HEK293 (cell line): ENCODE measurements at regions not wholly inside any gene's neighbourhood (a gene's known extent, or its start where the extent isn't known, plus 50 kb on each side); places are given as distances from the start of the nearest gene placed in this dataset.

ENCODE experiments used
- GFI1B ChIP-seq: fragments of 450-650 bp; formaldehyde crosslinking; IDR thresholded peaks from 2 replicates; pipeline ENCODE4 v1.5.1; 2016; ENCODE audit warnings: missing biosample characterization, missing genetic modification characterization
- IKZF3 ChIP-seq: fragments of 450-650 bp; IDR thresholded peaks from 2 replicates; pipeline ENCODE4 v1.5.0; 2018; ENCODE audit warnings: missing biosample characterization, mild to moderate bottlenecking, missing genetic modification characterization, moderate library complexity
- ZNF221 ChIP-seq: fragments of 450-650 bp; formaldehyde crosslinking; IDR thresholded peaks from 2 replicates; pipeline ENCODE4 v1.5.1; 2017; ENCODE audit warnings: missing biosample characterization, missing genetic modification characterization, borderline replicate concordance
- ZNF302 ChIP-seq: fragments of 450-650 bp; formaldehyde crosslinking; IDR thresholded peaks from 2 replicates; pipeline ENCODE4 v1.5.1; 2016; ENCODE audit warnings: missing biosample characterization, missing genetic modification characterization, low read depth
- ZNF354C ChIP-seq: fragments of 450-650 bp; formaldehyde crosslinking; IDR thresholded peaks from 2 replicates; pipeline ENCODE4 v1.5.1; 2016; ENCODE audit warnings: missing biosample characterization, missing genetic modification characterization, low read depth, borderline replicate concordance
- ZNF426 ChIP-seq: fragments of 450-650 bp; formaldehyde crosslinking; IDR thresholded peaks from 2 replicates; pipeline ENCODE4 v1.5.1; 2017; ENCODE audit warnings: missing biosample characterization, missing genetic modification characterization, mild to moderate bottlenecking, inconsistent platforms, moderate library complexity
- ZNF837 ChIP-seq: fragments of 450-650 bp; formaldehyde crosslinking; IDR thresholded peaks from 2 replicates; pipeline ENCODE4 v1.5.1; 2016; ENCODE audit warnings: missing biosample characterization, missing genetic modification characterization
- TF ChIP-seq, protein P1 (sequence below): fragments of 450-650 bp; formaldehyde crosslinking; IDR thresholded peaks from 2 replicates; pipeline ENCODE4 v1.5.1; 2016; ENCODE audit warnings: missing biosample characterization, missing genetic modification characterization
- TF ChIP-seq, protein P2 (sequence below): fragments of 450-650 bp; formaldehyde crosslinking; IDR thresholded peaks from 2 replicates; pipeline ENCODE4 v1.5.1; 2016; ENCODE audit warnings: missing biosample characterization, missing genetic modification characterization
- TF ChIP-seq, protein P3 (sequence below): fragments of 450-650 bp; formaldehyde crosslinking; IDR thresholded peaks from 2 replicates; pipeline ENCODE4 v1.5.1; 2016; ENCODE audit warnings: missing biosample characterization, missing genetic modification characterization
- TF ChIP-seq, protein P4 (sequence below): fragments of 450-650 bp; IDR thresholded peaks from 2 replicates; pipeline ENCODE4 v1.5.1; 2018; ENCODE audit warnings: missing biosample characterization, missing genetic modification characterization

DNA sequence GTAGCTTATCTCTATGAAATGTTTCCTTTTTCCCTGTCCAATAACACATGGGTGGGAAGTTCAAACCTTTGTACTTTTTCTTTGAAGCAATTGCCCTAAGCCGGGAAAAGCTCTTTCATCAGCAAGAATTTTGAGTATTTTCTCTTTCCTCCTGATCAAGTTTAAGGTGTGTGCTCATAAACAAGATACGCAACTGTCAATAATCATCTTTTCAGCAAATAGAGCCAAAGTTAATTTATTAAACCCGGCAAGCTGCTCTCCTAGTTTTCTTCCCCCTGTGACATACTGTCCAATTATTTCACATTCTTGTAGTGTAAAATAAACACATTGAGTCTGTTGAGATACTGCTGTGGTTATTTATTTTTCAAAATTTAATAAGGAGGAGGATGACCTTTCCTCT lies 194.4 kb downstream of the EDN1 start:
- TF ChIP-seq ZNF221 (no peak), ZNF302 (tag by site-specific recombination) (no peak), GFI1B (no peak), ZNF426 (tag by site-specific recombination) (no peak), IKZF3 (tag by site-specific recombination) (no peak), ZNF837 (no peak), ZNF354C (tag by site-specific recombination) (no peak)
- TF ChIP-seq, protein P1, sequence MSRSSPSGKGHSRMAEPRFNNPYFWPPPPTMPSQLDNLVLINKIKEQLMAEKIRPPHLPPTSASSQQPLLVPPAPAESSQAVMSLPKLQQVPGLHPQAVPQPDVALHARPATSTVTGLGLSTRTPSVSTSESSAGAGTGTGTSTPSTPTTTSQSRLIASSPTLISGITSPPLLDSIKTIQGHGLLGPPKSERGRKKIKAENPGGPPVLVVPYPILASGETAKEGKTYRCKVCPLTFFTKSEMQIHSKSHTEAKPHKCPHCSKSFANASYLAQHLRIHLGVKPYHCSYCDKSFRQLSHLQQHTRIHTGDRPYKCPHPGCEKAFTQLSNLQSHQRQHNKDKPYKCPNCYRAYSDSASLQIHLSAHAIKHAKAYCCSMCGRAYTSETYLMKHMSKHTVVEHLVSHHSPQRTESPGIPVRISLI (tag by site-specific recombination), result no peak
- TF ChIP-seq, protein P2, sequence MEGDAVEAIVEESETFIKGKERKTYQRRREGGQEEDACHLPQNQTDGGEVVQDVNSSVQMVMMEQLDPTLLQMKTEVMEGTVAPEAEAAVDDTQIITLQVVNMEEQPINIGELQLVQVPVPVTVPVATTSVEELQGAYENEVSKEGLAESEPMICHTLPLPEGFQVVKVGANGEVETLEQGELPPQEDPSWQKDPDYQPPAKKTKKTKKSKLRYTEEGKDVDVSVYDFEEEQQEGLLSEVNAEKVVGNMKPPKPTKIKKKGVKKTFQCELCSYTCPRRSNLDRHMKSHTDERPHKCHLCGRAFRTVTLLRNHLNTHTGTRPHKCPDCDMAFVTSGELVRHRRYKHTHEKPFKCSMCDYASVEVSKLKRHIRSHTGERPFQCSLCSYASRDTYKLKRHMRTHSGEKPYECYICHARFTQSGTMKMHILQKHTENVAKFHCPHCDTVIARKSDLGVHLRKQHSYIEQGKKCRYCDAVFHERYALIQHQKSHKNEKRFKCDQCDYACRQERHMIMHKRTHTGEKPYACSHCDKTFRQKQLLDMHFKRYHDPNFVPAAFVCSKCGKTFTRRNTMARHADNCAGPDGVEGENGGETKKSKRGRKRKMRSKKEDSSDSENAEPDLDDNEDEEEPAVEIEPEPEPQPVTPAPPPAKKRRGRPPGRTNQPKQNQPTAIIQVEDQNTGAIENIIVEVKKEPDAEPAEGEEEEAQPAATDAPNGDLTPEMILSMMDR (tag by site-specific recombination), result no peak
- TF ChIP-seq, protein P3, sequence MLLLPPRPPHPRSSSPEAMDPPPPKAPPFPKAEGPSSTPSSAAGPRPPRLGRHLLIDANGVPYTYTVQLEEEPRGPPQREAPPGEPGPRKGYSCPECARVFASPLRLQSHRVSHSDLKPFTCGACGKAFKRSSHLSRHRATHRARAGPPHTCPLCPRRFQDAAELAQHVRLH, result no peak
- TF ChIP-seq, protein P4, sequence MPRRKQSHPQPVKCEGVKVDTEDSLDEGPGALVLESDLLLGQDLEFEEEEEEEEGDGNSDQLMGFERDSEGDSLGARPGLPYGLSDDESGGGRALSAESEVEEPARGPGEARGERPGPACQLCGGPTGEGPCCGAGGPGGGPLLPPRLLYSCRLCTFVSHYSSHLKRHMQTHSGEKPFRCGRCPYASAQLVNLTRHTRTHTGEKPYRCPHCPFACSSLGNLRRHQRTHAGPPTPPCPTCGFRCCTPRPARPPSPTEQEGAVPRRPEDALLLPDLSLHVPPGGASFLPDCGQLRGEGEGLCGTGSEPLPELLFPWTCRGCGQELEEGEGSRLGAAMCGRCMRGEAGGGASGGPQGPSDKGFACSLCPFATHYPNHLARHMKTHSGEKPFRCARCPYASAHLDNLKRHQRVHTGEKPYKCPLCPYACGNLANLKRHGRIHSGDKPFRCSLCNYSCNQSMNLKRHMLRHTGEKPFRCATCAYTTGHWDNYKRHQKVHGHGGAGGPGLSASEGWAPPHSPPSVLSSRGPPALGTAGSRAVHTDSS (tag by site-specific recombination), result no peak
